Tibial nerve (tissue), 4 donors: ENCODE measurements at regions not wholly inside any gene's neighbourhood (a gene's known extent, or its start where the extent isn't known, plus 50 kb on each side); places are given as distances from the start of the nearest gene placed in this dataset.

Experiments
- DNase-seq, 2 donors: peaks; one replicate each; pipeline ENCODE4 v3.0.0-alpha.2; 2019; ENCODE audit warnings: low spot score in 2 of 2
- H3K27ac ChIP-seq, 4 donors: fragments of 200-600 bp; sonication (generic) in 3 of 4; one replicate each; pipeline ENCODE4 v1.5.1; 2017 to 2019; ENCODE audit warnings: mild to moderate bottlenecking in 1 of 4
- H3K27me3 ChIP-seq, 2 donors: fragments of 200-600 bp; sonication (generic) in 1 of 2; one replicate each; pipeline versions ENCODE4 v1.5.1 to v1.6.0; 2017 to 2019
- H3K36me3 ChIP-seq, 3 donors: fragments of 200-600 bp; sonication (generic); one replicate each; pipeline ENCODE4 v1.5.1; 2018 to 2019
- H3K4me1 ChIP-seq, 4 donors: fragments of 200-600 bp; sonication (generic) in 3 of 4; one replicate each; pipeline ENCODE4 v1.5.1; 2017 to 2019
- H3K4me3 ChIP-seq, 4 donors: fragments of 200-600 bp; sonication (generic) in 3 of 4; one replicate each; pipeline ENCODE4 v1.5.1; 2017 to 2019; ENCODE audit warnings: mild to moderate bottlenecking in 1 of 4, moderate library complexity in 1 of 4
- H3K9me3 ChIP-seq, 4 donors: fragments of 200-600 bp; sonication (generic) in 3 of 4; one replicate each; pipeline ENCODE4 v1.5.1; 2017 to 2019
- CTCF ChIP-seq, 5 experiments: fragments of 200-600 bp in 3 of 5; fragments of 450-650 bp in 2 of 5; sonication (generic) in 3 of 5; IDR thresholded peaks; one replicate each; pipeline ENCODE4 v1.5.1; 2016 to 2019; ENCODE audit warnings: antibody characterized with exemption in 5 of 5, mild to moderate bottlenecking in 3 of 5, moderate library complexity in 2 of 5
- EP300 ChIP-seq, 2 donors: sonication (generic); formaldehyde crosslinking; IDR thresholded peaks; one replicate each; pipeline ENCODE4 v1.6.1; 2017; ENCODE audit warnings: antibody characterized with exemption in 2 of 2, mild to moderate bottlenecking in 1 of 2
- POLR2A ChIP-seq, 2 donors: fragments of 450-650 bp; IDR thresholded peaks; one replicate each; pipeline ENCODE4 v1.6.1; 2017; ENCODE audit warnings: antibody characterized with exemption in 2 of 2, mild to moderate bottlenecking in 2 of 2, moderate library complexity in 2 of 2
- WGBS, 2 donors: methylation state at CpG; one replicate each; pipeline ENCODE4 v1.1.5; 2018; 5-methylcytosine and 5-hydroxymethylcytosine counted together

DNA sequence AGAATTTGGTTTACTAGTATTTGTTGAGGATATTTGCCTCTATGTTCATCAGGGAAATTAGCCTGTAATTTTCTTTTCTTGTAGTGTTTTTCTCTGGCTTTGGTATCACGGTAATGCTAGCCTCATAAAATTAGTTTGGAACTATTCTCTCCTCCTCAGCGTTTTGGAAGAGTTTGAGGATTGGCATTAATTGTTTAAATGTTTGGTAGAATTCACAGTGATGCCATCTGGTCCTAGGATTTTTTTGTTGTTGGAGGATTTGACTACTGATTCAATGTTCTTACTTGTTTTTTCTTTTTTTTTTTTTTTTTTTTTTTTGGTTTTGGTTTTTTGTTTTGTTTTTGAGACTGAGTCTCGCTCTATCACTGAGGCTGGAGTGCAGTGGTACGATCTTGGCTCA, 156.2 kb upstream of the BTBD3 start:
- no peak overlapping the region for H3K27ac ChIP-seq
- no peaks in the 10 kb centered on the region for H3K27me3 ChIP-seq
- TF ChIP-seq EP300 (IDR thresholded peaks at IDR 0.05) (no peak), POLR2A (IDR thresholded peaks at IDR 0.05) (no peak), CTCF (IDR thresholded peaks at IDR 0.05) (no peak)
- WGBS, 2 donors: 77 to 80% methylated on average over 4 of the region's 4 CpGs
- H3K36me3 ChIP-seq: no peaks in the 10 kb centered on the region
- no peaks in the 10 kb centered on the region for H3K4me1 ChIP-seq
- no peak overlapping the region for H3K4me3 ChIP-seq
- no peaks in the 10 kb centered on the region for H3K9me3 ChIP-seq
- DNase-seq: no peak

DNA sequence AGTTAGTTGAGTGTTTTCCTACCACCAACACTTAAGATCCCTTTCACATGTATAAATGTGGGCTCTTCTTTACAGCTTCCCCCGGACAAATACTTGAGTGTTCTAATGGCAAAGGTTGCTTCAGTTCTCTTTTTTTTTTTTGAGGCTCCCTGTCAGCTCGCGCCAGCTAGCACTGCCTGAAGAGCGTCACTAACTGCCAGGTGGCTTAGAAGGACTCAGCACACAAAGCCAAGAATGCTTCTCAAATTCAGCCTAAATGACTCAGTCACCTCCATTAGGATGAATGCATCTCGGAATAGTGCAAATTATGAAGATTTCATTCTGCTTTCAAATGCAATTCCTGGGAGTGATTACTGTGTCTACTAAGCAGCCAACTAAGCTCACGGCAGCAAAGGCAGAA, 150.7 kb upstream of the BTBD3 start:
- H3K27ac ChIP-seq: no peak overlapping the region
- H3K4me1 ChIP-seq: no peaks in the 10 kb centered on the region
- no peaks in the 10 kb centered on the region for H3K27me3 ChIP-seq
- WGBS, 2 donors: 46 to 52% methylated on average over 6 of the region's 6 CpGs
- H3K36me3 ChIP-seq: no peaks in the 10 kb centered on the region
- TF ChIP-seq CTCF (IDR thresholded peaks at IDR 0.05) (no peak), POLR2A (IDR thresholded peaks at IDR 0.05) (no peak), EP300 (IDR thresholded peaks at IDR 0.05) (no peak)
- no peak overlapping the region for H3K4me3 ChIP-seq
- no peak for DNase-seq
- no peaks in the 10 kb centered on the region for H3K9me3 ChIP-seq

- Histone ChIP-seq H3K4me1 (no peaks in the 10 kb centered on the region), H3K4me3 (no peak overlapping the region), H3K36me3 (no peaks in the 10 kb centered on the region), H3K9me3 (no peaks in the 10 kb centered on the region), H3K27me3 (no peaks in the 10 kb centered on the region), H3K27ac (no peak overlapping the region)
- DNase-seq: no peak
- TF ChIP-seq EP300 (IDR thresholded peaks at IDR 0.05): no peak
- no peak for TF ChIP-seq POLR2A (IDR thresholded peaks at IDR 0.05)
- TF ChIP-seq CTCF (IDR thresholded peaks at IDR 0.05): no peak
- 91 to 92% methylated on average over 3 of the region's 3 CpGs for WGBS, 2 donors
Observed at GRCh38 chr20:11769825-11770224, 147.9 kb upstream of the BTBD3 start.

DNA sequence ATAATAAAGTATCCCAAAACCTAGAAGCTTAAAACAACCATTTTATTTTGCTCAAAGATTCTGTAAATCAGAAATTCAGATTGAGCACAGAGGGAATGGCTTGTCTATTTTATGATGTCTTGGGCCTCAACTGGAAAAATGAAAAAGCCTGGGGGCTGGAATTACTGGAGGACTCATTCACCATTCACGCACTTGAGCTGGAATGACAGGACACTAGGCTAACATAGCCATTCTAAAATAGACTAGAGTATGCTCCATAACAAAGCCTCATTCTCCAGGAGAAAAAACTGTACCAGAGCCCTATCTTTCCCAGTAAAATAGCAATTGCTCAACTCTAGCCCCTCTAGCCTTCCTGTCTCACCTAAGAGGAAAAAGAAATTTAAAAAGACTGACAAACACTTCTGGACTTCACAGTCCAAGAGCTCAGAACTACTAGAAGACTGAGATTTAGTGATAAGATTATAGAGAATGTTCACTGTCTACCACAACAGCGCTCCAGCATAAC, 145.4 kb upstream of the BTBD3 start:
- WGBS, 2 donors: 83 to 86% methylated on average over 2 of the region's 2 CpGs
- Histone ChIP-seq H3K27me3 (no peaks in the 10 kb centered on the region), H3K4me3 (no peak overlapping the region), H3K36me3 (no peaks in the 10 kb centered on the region), H3K9me3 (no peaks in the 10 kb centered on the region), H3K4me1 (no peaks in the 10 kb centered on the region), H3K27ac (no peak overlapping the region)
- no peak for TF ChIP-seq POLR2A (IDR thresholded peaks at IDR 0.05)
- TF ChIP-seq EP300 (IDR thresholded peaks at IDR 0.05): no peak
- TF ChIP-seq CTCF (IDR thresholded peaks at IDR 0.05): no peak
- DNase-seq: no peak

DNA sequence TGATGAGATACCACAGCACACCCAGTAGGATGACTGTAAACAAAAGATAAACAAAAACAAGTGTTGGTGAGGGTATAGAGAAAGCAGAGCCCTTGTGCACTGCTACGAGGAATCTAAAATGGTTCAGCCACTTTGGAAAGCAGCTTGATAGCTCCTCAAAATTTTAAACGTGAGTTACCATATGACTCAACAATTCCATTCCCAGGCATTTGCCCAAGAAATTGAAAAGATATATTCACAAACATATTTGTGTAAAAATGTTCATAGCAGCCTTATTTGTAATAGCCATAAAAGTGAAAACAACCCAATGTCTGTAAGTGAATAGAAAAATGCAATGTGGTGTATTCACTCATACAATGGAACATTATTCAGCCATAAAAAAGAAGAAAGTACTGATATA, 141.0 kb upstream of the BTBD3 start:
- DNase-seq: no peak
- H3K27me3 ChIP-seq: no peaks in the 10 kb centered on the region
- no peak overlapping the region for H3K27ac ChIP-seq
- 60 to 63% methylated on average over 2 of the region's 2 CpGs for WGBS, 2 donors
- H3K9me3 ChIP-seq: no peaks in the 10 kb centered on the region
- H3K4me1 ChIP-seq: peaks cover 0 to 14% (median 0%) of the 10 kb centered on the region in 4 donors
- TF ChIP-seq CTCF (IDR thresholded peaks at IDR 0.05) (no peak), POLR2A (IDR thresholded peaks at IDR 0.05) (no peak), EP300 (IDR thresholded peaks at IDR 0.05) (no peak)
- H3K36me3 ChIP-seq: no peaks in the 10 kb centered on the region
- no peak overlapping the region for H3K4me3 ChIP-seq
